ENCODE measurements at regions not wholly inside any gene's neighbourhood (a gene's known extent, or its start where the extent isn't known, plus 50 kb on each side); places are given as distances from the start of the nearest gene placed in this dataset.

GRCh38 chr14:25626986-25627385 is 577.0 kb upstream of the STXBP6 start:
- TF ChIP-seq POLR2A (IDR thresholded peaks at IDR 0.05; ENCODE audit: low read depth, low read length), result no peak
- no peak for TF ChIP-seq TAF1 (IDR thresholded peaks at IDR 0.05; ENCODE audit: borderline replicate concordance, low read depth, low read length)
- TF ChIP-seq POLR2AphosphoS5 (IDR thresholded peaks at IDR 0.05; ENCODE audit: low read depth, low read length), result no peak
- FAIRE-seq, result no peak
- DNase-seq (ENCODE audit: insufficient read length), result no peak

GRCh38 chr14:25622763-25623162 is 572.8 kb upstream of the STXBP6 start:
- TF ChIP-seq TAF1 (IDR thresholded peaks at IDR 0.05; ENCODE audit: borderline replicate concordance, low read depth, low read length), result no peak
- no peak for TF ChIP-seq POLR2AphosphoS5 (IDR thresholded peaks at IDR 0.05; ENCODE audit: low read depth, low read length)
- no peak for TF ChIP-seq POLR2A (IDR thresholded peaks at IDR 0.05; ENCODE audit: low read depth, low read length)
- DNase-seq (ENCODE audit: insufficient read length) (no peak), FAIRE-seq (no peak)

GRCh38 chr14:25620515-25620914 is 570.6 kb upstream of the STXBP6 start:
- FAIRE-seq, result no peak
- TF ChIP-seq POLR2A (IDR thresholded peaks at IDR 0.05; ENCODE audit: low read depth, low read length) (no peak), POLR2AphosphoS5 (IDR thresholded peaks at IDR 0.05; ENCODE audit: low read depth, low read length) (no peak), TAF1 (IDR thresholded peaks at IDR 0.05; ENCODE audit: borderline replicate concordance, low read depth, low read length) (no peak)

DNA sequence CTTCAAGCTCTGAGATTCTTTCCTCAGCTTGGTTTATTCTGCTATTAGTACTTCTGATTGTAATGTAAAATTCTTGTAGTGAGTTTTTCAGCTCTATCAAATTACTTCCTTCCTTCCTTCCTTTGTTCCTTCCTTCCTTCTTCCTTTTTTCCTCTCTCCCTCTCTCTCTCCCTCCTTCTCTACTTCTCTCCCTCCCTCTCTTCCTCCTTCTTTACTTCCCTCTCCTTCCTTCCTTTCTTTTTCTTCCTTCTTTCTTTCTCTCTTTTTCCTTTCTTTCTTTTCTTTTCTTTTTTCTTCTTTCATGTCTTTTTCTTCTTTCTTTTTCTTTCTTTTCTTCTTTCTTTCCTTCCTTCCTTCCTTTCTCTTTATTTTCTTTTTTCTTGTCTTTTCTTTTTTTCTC is 565.2 kb upstream of the STXBP6 start:
- TF ChIP-seq TAF1 (IDR thresholded peaks at IDR 0.05; ENCODE audit: borderline replicate concordance, low read depth, low read length), result no peak
- TF ChIP-seq POLR2AphosphoS5 (IDR thresholded peaks at IDR 0.05; ENCODE audit: low read depth, low read length), result no peak
- no peak for TF ChIP-seq POLR2A (IDR thresholded peaks at IDR 0.05; ENCODE audit: low read depth, low read length)
- DNase-seq (ENCODE audit: insufficient read length) (no peak), FAIRE-seq (no peak)

More at GRCh38 chr14:25620515-25620914, 570.6 kb upstream of the STXBP6 start:
- DNase-seq (ENCODE audit: insufficient read length), result no peak

DNA sequence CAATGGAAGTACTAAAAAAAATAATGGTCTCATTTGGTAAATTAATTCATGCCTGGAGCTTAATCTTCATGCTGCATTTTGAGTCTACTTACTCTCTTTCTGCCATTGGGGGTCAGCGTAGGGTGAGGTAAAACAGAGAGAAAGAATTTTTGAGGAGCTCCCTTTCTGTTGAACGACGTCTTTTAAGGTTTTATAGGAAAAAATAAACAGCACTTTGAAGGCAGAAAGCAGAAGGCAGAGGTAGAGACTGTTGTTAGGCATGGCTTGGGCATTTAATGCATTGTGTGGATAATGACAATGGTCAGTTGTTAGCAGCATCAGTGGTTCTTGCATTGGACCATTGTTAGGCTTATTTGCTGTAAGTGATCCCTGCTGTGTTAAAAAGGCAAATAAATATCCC is 557.2 kb upstream of the STXBP6 start:
- FAIRE-seq, result no peak
- no peak for DNase-seq (ENCODE audit: insufficient read length)
- TF ChIP-seq POLR2AphosphoS5 (IDR thresholded peaks at IDR 0.05; ENCODE audit: low read depth, low read length) (no peak), POLR2A (IDR thresholded peaks at IDR 0.05; ENCODE audit: low read depth, low read length) (no peak), TAF1 (IDR thresholded peaks at IDR 0.05; ENCODE audit: borderline replicate concordance, low read depth, low read length) (no peak)

DNA sequence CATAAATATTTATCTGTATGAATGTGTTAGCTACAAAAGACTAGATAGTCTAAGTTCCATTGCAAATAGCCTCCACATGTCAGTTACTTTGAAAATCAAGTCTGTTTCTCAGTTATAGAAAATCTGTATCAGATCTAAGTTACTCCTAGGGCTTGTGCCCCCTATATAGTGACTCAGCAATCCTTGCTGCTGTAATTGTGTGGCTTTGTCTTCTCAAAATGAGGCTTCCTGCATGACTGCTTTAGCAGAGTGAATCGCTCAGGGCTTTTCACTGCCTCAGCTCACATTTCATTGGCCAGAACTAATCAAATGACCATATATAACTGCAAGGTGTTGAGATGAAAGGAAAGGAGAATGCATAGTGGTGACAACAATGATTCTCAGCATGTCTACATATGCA is 552.2 kb upstream of the STXBP6 start:
- FAIRE-seq (no peak), DNase-seq (ENCODE audit: insufficient read length) (no peak)
- TF ChIP-seq POLR2A (IDR thresholded peaks at IDR 0.05; ENCODE audit: low read depth, low read length) (no peak), TAF1 (IDR thresholded peaks at IDR 0.05; ENCODE audit: borderline replicate concordance, low read depth, low read length) (no peak), POLR2AphosphoS5 (IDR thresholded peaks at IDR 0.05; ENCODE audit: low read depth, low read length) (no peak)

DNA sequence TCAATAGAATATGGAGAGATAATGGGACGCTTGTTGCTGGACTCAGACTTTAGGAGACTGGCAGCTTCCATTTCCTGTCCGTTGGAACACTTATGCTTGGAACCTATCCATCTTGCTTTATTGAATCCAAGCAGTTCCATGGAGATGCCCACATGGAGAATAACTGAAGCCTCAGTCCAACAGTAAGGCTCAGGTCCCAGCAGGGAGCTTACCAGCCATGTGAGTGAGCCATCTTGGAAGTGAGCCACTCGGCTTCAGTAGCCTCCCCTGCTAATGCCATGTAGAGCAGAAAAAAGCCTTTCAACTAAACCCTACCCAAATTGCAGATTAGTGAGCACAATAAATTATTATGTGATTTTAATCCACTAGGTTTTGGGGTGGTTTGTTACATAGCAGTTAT is 538.8 kb upstream of the STXBP6 start:
- no peak for TF ChIP-seq POLR2AphosphoS5 (IDR thresholded peaks at IDR 0.05; ENCODE audit: low read depth, low read length)
- TF ChIP-seq TAF1 (IDR thresholded peaks at IDR 0.05; ENCODE audit: borderline replicate concordance, low read depth, low read length), result no peak
- TF ChIP-seq POLR2A (IDR thresholded peaks at IDR 0.05; ENCODE audit: low read depth, low read length), result no peak
- FAIRE-seq, result no peak
- DNase-seq (ENCODE audit: insufficient read length), result no peak

GRCh38 chr14:25574628-25575325 is 524.8 kb upstream of the STXBP6 start:
- TF ChIP-seq TAF1 (IDR thresholded peaks at IDR 0.05; ENCODE audit: borderline replicate concordance, low read depth, low read length) (no peak), POLR2AphosphoS5 (IDR thresholded peaks at IDR 0.05; ENCODE audit: low read depth, low read length) (no peak), POLR2A (IDR thresholded peaks at IDR 0.05; ENCODE audit: low read depth, low read length) (no peak)
- no peak for DNase-seq (ENCODE audit: insufficient read length)
- no peak for FAIRE-seq

GRCh38 chr14:25570483-25570882 is 520.5 kb upstream of the STXBP6 start:
- DNase-seq (ENCODE audit: insufficient read length), result no peak
- FAIRE-seq, result no peak
- TF ChIP-seq POLR2AphosphoS5 (IDR thresholded peaks at IDR 0.05; ENCODE audit: low read depth, low read length), result no peak

DNA sequence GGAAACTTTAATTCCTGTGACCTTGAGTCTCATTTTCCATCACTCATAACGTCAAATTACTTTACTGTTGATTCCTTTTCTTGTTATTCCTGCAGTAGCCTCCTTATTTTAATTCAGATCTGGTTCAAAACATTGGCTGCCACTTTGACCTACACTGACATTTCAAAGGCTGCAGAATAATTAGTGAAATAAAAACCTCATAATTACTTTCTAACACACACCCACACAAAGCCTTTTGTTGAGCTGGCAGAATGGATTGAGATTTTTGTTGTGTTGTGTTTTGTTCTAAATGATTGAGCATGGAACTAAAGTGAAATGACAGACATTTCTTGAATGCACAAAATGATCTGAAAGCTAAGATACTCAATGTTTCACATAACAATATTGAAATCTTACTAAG is 507.5 kb upstream of the STXBP6 start:
- no peak for FAIRE-seq
- TF ChIP-seq POLR2AphosphoS5 (IDR thresholded peaks at IDR 0.05; ENCODE audit: low read depth, low read length) (no peak), TAF1 (IDR thresholded peaks at IDR 0.05; ENCODE audit: borderline replicate concordance, low read depth, low read length) (no peak), POLR2A (IDR thresholded peaks at IDR 0.05; ENCODE audit: low read depth, low read length) (no peak)
- DNase-seq (ENCODE audit: insufficient read length), result no peak

- FAIRE-seq (no peak), DNase-seq (ENCODE audit: insufficient read length) (no peak)
- TF ChIP-seq POLR2A (IDR thresholded peaks at IDR 0.05; ENCODE audit: low read depth, low read length) (no peak), POLR2AphosphoS5 (IDR thresholded peaks at IDR 0.05; ENCODE audit: low read depth, low read length) (no peak), TAF1 (IDR thresholded peaks at IDR 0.05; ENCODE audit: borderline replicate concordance, low read depth, low read length) (no peak)
Measured at GRCh38 chr14:25552826-25553225, 502.9 kb upstream of the STXBP6 start.

GRCh38 chr14:25551674-25552073 is 501.7 kb upstream of the STXBP6 start:
- no peak for DNase-seq (ENCODE audit: insufficient read length)
- no peak for FAIRE-seq
- TF ChIP-seq TAF1 (IDR thresholded peaks at IDR 0.05; ENCODE audit: borderline replicate concordance, low read depth, low read length), result no peak
- no peak for TF ChIP-seq POLR2AphosphoS5 (IDR thresholded peaks at IDR 0.05; ENCODE audit: low read depth, low read length)
- TF ChIP-seq POLR2A (IDR thresholded peaks at IDR 0.05; ENCODE audit: low read depth, low read length), result no peak

All from GM12892 (cell line).